Myocyte (in vitro differentiated cells): ENCODE measurements at regions not wholly inside any gene's neighbourhood (a gene's known extent, or its start where the extent isn't known, plus 50 kb on each side); places are given as distances from the start of the nearest gene placed in this dataset.
"Not testable (repeated sequence)": the region's sequence is repeated elsewhere in the genome, so short reads cannot be mapped to it uniquely, and the experiment has no call there.

Experiments
- DNase-seq: peaks from one replicate; pipeline ENCODE4 v3.0.0-alpha.2; 2012; ENCODE audit warnings: low read depth

GRCh38 chr6:144530118-144530517, 245.0 kb downstream of the UTRN start:
- DNase-seq: peak; percentile 5

GRCh38 chr6:144532238-144532637, 247.1 kb downstream of the UTRN start:
- not testable (repeated sequence) for DNase-seq

DNA sequence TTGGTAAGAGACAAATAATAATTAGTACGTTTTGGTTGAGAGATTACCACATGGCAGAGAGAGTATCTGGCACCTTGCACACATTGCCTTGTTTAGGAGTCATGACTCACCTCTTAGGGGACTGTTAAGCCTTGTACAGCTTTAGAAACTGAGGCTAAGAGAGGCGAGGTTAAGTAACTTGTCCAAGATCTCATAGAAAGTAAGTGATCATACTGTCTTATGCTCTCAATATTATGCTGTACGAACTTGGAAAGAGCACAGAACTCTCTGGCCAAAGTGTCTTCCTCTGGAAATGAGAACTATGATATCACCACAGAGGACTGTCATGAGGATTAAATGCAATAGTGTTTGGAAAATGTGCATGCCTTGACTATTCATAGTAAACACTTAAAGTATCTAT, 249.0 kb downstream of the UTRN start:
- DNase-seq: peak; percentile 13

GRCh38 chr6:144535630-144536029, 250.5 kb downstream of the UTRN start:
- no peak for DNase-seq

DNA sequence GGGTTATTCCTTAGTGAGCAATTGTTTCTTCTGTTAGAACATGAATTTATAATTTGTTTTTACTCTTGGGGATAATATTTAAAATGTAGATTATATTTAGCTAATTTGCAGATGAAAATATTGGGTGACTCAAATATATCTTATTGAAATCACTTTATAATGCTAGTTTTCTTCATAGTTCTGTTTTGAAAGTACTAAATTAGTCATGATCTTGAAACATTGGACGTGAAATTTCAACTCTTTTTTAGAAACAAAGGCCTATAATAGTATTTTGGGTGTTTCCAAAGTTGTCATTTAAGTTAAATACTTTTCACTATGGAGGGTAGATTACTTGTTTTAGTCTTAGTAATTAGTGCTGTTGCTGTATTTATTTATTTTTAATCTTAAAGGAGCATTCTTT, 250.9 kb downstream of the UTRN start:
- DNase-seq: no peak

DNA sequence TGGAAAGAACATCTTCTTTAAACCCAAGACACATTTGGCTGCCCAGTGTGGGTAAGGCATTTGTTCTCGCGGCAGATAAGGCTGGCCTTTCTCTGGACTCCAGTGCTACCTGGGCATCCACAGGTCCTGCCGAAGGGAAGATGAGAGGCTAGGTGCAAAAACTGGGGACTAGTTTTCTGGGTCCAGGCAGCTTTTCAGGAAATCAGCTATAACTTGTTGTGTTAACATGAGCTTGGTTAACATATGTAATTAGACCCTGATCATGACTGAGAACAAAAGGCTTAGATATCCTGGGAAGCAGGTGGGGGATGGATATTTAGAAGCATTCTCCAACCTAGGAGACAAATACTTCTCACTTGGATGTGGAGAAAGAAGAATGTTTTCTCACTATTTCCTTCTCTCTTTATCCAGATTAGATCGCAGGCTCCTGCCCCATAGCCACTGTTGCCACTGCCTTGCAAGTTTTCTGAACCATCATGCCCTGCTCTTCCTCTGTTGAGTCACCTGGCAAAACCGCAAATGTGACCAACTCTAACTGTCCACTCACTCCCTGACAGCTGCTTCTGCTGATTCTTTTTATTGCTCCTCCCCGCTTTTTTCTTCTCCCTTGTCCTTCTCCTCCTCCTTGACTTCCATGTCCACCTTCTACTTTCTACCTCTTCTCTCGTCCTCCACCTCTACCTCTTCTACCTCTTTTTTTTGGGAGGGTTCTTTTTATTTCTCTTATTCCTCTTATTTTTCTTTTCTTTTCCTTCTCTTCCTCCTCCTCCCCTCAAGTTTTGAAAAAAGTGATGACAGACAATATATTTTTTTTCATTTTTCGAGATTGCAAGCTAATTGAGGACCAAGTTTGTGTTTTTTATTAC, 258.1 kb downstream of the UTRN start:
- DNase-seq: peak; percentile 96

DNA sequence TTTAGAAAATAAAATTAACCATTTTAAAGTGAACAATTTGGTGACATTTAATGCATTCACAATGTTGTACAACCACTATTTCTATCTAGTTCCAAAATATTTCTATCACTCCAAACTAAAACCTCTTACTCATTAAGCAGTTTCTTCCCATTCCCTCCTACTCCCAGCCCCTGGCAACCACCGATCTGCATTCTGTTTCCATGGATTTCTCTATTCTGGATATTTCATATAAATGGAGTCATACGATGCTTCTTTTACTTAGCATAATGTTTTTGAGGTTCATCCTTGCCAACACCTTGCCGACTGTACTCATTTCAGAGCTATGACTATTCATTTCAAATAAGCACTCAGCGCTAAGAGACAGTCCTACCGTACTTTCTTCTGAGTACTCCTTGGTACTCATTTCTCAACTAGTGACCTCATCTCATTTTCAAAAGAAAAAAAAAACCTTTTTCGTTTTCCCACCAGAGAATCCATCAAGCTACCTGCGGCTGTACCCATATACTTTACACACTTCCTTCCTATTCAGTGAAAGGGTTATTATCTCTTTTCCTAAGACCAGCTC, 259.2 kb downstream of the UTRN start:
- no peak for DNase-seq

DNA sequence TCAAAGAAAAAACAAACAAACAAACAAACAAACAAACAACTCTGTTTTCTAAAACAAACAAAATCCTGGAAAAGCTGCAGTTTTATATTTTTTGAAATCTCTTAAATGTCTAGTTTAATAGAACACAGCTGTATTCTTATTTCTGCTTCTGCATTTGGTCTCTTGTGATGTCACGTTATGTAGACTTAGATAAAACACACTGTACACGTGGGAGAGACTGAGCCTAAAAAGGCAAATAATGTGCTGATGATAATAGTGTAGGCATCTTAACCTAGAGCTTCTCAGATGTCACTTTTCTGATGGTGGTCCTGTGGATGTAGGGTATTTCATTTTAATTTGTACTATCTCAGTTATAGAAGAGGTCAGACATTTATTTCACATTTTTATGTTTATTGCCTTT, 261.7 kb downstream of the UTRN start:
- no peak for DNase-seq

GRCh38 chr6:144547409-144547808, 262.3 kb downstream of the UTRN start:
- DNase-seq: no peak

GRCh38 chr6:144548536-144548935, 263.4 kb downstream of the UTRN start:
- DNase-seq: no peak

- no peak for DNase-seq
Observed at GRCh38 chr6:144549837-144550747, 265.0 kb downstream of the UTRN start.

DNA sequence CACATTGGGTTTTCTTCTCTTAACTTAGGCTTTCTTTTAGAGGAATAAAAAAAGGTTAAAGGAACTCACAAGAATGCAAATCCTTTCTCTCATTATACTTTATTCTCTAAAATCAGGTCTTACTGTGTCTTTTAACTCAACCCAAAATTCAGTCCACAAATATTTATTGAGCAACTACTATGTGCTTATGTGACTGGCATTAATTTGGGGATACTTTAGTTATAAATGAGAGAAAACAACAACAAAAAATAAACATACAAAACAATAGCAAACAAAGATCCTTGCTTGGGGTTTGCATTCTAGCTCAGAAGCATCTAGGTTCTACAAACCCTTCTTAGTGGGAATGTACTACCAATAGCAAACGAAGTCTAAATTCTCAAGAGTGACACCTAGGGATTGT, 266.2 kb downstream of the UTRN start:
- no peak for DNase-seq

GRCh38 chr6:144555066-144555465, 269.9 kb downstream of the UTRN start:
- DNase-seq: no peak

- DNase-seq: no peak
Observed at GRCh38 chr6:144559865-144560593, 274.9 kb downstream of the UTRN start.

DNA sequence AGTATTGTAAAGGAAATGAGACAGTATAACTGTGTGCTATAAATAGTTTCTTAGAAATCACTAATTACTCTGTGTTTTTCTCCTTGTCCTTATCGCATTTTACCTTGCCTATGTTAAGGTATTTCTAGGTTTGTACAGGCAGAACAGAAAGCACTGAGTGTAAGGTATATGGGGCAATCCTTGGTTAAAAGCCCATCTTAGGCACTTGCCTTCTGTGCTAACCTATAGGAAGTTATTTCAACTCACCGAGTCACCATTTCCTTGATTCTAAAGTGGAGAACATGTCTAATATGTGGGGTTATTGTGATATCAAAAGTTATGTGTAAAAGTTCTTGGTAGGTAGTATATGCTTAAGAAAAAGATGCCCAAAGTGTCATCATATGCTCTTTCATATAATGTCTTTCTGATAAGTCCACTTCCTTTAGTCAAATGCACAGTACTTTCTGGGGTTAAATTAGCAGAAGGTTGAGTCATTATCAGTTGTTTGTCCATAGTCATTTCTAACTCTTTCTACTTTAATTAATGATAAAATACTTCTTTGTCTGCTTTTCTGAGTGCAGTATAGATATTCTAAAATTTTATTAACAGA, 276.4 kb downstream of the UTRN start:
- DNase-seq: no peak

- no peak for DNase-seq
Observed at GRCh38 chr6:144564202-144564601, 279.1 kb downstream of the UTRN start.

DNA sequence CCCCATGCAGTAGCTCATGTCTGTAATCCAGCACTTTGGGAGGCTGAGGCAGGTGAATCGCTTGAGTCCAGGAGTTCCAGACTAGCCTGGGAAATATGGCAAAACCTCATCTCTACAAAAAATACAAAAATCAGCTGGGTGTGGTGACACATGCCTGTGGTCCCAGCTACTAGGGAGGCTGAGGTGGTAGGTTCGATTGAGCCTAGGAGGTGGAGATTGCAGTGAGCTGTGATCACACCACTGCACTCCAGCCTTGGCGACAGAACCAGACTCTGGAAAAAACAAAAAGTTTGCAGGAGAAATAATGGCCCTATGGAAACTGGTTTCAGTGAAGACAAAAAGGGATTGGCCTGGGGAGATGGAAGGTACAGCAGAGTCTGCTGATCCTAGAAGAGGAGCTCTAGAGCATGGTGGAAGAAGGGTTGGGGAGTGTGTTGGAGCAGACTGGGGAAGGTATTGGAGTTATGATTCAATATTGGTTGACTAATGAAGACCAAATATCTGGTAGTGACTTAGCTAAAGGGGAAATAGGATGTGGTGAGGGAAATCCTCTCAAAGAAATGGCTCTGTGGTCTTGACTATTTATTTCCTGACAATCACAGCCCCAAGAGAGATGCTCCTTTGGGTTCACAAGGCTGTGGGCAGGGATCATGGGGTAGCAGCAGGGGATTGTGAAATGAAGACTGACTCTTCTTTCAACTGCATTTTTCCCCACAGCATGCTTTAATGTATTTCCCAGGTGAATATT, 281.9 kb downstream of the UTRN start:
- peak; percentile 18 for DNase-seq

- DNase-seq: no peak
Observed at GRCh38 chr6:144568241-144568640, 283.1 kb downstream of the UTRN start.

- DNase-seq: not testable (repeated sequence)
Observed at GRCh38 chr6:144572541-144572940, 287.4 kb downstream of the UTRN start.

GRCh38 chr6:144574796-144575195, 289.7 kb downstream of the UTRN start:
- no peak for DNase-seq
